DLD1 (cell line): ENCODE measurements at regions not wholly inside any gene's neighbourhood (a gene's known extent, or its start where the extent isn't known, plus 50 kb on each side); places are given as distances from the start of the nearest gene placed in this dataset.
"Not testable (repeated sequence)": the region's sequence is repeated elsewhere in the genome, so short reads cannot be mapped to it uniquely, and the experiment has no call there.

Experiments used
- in situ Hi-C: cut with HindIII; loops from 2 replicates; pipeline ENCODE4 v1.10.0; 2017; ENCODE audit warnings: low sequenced_read_pairs

DNA sequence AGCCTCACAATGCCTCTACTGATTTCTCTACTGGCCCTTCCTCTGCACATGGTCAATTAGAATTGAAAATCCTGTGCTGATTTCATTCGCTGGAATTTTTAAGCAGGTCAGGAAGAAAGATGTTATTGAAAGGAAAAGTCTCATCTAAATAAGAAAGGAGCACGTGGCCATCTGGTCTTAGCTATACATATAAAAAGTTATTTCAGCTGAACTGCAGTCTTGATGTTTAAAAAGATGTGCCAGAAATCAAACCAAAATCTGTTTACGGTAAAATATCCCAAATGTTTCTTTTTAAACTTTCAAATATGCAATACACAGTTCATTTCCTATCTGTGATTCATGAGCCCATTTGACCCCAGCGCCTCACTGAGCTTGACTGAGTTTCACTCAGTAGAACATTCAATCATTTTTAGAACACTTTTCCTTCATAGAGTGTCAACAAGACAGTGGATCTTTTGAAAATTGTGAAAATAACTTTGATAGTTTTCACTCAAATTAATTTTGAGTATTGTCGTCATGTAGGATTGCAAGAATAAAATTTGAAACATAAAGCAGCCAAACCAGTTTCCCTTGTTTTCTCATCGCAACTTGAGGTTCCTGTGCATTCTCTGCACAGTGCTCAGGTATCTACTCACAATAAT lies 293.6 kb downstream of the PTPRC start:
- in situ Hi-C loops, result no loop called here

DNA sequence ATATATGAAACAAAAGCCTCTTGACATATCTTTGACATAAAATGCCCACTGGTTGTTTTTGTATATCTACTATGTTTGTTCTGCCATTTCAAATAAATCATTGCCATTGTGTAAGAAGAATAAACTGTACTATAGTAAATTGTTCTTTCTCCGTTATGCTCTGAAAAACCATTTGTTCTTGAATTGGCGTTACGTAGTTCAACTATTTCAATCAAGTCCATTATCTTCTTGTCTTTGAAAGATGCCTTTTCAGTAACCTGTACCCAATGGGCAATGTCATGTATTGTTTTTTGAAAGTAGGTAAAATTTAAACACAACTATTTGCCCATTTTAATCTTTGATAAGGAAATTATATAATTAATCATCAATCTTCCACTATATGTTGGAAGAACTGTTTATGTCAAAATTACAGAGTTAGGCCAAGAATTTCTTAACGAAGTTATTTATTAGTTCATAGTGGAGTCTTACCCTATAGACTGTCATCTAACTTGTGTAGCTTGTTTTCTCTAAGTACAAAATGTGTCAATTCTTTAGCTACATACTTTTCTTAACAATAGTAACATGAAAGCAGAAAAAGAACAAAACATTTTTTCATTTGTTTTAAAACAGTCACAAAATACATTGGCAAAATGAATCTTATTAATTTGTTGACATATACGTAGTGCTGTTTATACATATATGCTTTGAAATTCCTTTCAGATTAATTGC lies 294.8 kb downstream of the PTPRC start:
- in situ Hi-C loops, result no loop called here

DNA sequence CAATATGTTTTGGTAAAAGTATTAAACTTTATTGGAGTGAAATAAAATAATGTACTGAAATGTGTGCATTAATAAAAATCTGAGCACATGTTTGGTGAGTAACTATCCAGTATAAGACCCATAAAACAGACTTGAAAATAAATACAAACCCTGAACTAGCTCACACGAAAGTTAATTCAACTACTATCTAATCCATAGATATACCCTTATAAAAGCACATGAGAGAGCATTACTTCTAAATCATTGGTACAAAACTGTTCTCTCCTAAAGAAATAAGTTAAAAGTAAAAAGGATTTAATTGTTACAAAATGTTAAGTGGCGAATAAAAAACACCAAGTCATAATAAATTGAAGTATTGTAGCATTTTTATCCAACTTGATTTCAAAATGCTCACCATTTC lies 295.6 kb downstream of the PTPRC start:
- in situ Hi-C loops, result no loop called here

DNA sequence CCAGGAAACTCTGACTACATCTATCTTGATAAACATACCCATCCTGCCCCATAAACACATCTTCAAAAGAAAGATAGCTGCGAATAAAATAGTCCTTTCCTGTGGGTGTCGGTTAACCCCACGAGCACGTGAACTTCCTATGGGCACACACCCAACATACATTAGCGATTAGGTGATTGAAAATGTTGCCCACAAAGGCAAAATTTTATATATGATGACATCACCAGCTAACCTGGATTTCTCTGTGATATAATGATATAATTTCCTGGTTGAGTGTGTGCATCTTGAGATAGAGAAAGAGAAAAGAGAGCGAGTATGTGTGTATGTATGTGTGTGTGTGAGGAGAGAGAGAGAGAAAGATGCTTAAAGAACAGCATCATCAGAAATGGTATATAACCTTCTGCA lies 296.1 kb downstream of the PTPRC start:
- in situ Hi-C loops, result no loop called here

DNA sequence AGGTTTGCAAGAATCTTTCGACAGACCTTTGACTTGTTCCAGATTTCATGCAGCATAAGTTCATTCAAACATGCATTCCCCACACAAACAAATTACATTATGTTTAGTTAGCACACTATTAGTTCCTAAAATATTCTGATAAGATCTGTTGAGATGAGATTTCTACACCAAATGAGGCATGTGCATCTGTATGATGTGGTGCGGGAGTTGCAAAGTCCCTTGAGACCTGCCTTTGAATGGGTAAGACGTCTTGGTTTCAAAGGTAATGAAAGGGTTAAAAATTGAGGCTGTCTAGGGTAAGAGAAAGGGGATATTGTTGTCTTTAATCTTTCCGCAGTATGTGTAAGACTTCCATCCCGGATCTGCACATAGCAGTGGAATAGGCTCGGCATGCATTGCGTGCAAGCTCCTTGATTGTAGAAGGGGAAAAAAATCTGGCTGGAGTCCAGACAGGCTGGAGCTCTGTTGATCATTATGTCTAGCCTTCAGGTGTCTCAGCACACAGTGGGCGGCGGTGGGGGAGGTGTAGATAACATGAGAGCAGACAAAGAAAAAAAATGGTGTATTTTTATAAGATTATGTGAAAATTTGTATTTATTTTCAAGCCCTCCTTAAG lies 296.6 kb downstream of the PTPRC start:
- in situ Hi-C loops, result no loop called here

DNA sequence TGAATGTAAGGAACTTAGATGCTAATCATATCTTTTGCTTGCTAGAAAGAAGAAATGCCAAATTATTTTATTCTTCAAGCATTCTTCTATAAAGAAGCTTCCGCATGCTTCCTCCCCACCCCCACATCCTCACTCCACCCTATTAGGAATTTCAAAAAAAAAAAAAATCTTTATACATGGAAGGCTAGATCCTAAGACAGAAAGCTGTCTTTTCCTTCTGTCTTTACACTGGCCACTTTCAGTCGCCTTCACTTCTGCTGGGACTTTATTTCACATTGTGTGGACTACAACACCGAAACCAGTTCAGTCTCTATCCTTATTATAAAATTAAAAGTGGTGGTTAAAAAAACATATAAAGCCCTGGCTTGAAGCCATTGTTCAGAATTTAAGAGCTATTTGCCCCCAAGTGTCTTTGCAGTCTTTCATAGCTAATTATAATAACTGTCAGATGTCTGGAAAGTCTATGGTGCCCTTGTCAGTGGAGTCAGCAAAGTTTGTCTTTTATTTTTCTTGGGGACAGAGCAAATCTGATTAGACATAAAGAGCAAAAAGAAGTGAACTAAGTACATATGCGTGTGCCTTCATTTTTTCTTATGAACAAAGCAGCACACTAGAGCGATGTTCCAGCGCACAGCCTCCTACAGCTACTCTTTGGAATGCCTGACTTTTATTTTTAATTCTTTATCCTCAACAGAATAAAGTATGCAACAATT lies 297.7 kb downstream of the PTPRC start:
- in situ Hi-C loops, result no loop called here

DNA sequence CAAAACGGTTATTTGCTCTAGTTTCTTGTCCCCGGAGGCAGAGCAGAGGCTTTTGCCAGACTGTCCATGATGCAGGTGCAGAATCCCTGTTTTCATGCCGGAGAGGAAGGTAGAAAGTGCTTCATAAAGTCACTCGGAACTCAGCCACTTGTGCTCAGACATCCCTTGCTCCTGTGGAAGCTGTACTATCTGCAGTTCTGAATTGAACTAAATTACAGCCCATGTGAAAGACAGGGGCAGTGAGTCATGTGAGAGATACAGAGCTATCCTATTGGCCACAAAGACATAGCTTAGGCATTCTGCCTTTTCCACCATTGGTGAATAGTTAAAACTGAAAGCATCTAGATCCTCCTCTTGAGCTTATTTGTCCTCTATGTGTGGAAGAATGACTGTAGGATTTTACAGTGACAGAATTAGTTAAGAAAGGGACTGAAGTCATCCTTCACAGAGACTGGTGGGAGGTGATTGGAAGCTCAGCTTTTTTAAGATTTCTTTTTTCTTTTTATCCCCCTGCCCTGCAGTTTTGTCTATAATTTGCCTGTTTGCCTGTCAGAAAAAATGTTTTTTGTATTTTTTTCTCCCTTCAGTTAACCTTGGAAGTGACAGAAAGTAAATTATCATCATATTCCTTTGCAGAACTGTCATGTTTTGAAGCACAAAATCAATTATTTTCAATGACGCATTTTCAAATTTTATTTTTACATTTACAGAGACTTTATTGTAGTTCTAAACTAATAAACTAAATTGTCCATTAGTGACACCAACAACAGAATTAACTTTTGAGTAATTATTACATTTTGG lies 298.6 kb downstream of the PTPRC start:
- in situ Hi-C loops, result no loop called here

DNA sequence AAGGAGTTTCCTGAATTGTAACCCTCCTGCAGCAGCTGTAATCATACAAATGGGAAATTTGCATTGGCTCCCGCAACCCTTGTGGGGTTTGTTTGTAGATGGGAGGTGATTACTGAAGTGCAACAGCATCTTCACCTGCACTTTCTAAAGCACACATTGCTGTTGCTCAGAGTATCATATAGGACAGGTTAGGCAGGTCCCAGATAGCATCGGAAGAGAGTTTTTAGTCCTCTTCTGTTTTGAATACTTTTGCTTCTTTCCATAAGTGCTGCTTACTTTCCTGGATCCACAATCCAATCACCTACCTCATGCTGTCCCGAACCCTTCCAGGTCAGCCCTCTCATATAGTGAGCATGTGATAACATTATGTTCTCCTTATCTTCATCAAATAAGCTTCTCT lies 300.4 kb downstream of the PTPRC start:
- in situ Hi-C loops, result no loop called here

DNA sequence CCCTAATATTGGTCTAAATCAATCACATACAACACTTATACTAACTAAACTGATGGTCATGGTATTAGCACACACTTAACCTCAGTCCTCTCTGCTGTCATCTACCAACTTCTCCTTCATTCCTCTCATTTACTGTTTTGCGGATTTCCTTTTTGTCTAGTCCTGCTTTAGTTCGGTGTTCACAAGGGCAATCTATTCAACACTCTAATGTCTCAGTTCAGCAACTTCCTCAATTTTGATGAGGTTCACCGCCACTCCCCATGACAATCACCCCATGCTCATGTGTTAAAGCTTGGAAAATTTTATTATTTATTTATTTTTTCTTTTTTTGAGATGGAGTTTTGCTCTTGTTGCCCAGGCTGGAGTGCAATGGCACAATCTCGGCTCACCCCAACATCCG lies 301.1 kb downstream of the PTPRC start:
- in situ Hi-C loops, result no loop called here

DNA sequence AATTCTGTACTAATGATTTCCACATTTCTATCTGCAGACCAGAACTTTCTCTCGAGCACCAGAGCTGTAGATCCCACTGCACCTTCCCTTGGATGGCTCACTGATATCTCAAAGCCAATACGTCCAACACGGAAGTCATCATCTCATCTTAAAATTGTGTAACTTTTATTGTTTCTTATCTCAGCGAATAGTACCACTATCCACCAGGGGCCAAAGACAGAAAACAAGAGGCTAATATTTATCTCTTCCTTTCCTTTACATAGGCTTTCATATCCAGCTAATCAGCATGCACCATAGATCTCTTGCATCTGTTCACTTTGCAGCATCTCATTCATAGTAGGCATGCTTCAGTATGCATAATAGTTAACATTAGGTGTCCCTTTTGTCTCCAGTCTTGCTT lies 303.6 kb downstream of the PTPRC start:
- in situ Hi-C loops, result no loop called here

DNA sequence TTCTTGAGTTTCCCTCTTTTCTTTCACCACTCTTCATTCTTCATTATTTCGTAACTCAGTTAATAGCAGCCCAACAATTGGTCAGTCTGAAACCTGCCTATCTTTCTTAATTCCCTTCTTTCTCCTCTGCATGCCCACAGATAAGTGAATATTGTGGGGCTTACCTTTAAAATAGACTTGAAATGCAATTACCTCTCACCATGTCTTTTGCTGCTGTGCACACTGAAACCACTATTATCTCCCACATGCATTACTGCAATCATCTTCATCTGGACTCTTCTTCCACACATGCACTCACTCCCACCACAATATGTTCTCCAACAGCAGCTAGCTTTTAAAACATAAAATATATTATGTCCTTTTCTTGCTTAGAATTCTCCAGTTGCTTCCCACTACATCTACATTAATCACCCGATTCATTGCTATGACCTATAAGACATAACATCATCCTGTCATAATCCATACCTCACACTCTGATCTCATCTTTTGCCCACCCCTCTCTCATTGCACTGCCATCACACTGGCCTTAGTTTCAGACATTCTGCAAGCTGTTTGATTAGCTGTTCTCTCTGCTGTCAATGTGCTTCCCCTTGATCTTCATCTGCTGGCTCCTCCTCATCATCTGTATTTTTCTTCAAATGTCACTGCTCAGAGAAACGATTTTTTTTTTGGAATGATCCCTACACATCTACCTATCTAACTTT lies 304.8 kb downstream of the PTPRC start:
- in situ Hi-C loops, result no loop called here

DNA sequence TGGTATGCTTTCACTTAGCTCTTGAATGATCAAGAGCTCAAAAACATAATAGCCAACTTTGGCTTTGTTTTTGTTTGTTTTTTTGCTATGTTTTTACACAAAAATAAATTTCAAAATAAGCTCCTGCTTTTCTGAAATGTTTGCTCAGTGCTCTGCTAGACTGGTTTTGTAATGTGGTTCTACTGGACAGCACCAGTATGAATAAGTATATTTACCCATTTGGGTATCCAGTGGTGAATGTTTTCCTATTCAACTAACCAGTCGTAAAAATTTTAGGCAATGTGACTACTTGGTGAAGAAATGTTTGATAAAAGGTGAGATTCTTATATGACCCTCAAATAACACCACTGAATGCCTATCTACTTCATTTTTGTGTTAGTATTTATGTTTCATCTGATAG lies 308.6 kb downstream of the PTPRC start:
- in situ Hi-C loops, result no loop called here

DNA sequence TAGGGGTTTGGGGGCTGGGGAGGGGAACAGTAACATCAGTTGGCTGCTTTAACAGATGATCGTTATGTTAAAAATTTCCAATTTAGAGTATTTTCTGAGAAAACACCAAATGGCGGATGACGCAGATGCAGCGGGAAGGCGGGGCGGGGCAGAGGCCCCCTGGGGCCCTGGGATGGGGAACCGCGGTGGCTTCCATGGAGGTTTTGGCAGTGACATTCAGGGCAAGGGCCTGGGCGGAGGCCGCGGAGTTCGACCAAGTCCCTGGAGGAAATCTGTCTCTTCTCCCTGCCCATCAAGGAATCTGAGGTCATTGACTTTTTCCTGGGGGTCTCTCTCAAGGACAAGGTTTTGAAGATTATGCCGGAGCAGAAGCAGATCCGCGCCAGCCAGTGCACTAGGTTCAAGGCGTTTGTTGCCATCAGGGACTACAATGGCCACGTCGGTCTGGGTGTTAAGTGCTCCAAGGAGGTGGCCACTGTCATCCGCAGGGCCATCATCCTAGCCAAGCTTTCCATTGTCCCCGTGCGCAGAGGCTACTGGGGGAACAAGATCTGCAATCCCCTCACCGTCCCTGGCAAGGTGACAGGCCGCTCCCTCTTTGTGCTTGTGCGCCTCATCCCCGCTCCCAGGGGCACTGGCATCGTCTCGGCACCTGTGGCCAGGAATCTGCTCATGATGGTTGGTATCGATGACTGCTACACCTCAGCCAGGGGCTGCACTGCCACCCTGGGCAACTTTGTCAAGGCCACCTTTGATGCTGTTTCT lies 310.2 kb downstream of the PTPRC start:
- in situ Hi-C loops, result no loop called here

DNA sequence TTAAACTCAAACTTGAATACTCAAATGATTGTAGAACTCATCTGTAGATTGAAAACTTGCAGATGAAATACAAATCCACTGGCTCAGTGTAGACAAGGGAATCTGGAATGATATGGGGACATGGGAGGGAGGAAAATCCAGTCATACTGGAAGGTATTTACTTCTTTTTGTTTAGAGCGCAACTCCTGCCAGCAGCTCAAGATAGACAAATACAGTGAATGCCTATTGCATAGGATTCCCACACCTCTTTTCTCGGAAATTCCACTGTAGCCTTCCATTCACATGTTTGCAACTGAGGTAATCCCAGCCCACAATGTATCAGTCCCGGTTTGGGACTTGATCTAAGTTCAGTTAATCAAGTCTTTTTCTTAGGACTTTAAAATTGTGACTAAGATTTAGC lies 311.2 kb downstream of the PTPRC start:
- in situ Hi-C loops, result no loop called here

DNA sequence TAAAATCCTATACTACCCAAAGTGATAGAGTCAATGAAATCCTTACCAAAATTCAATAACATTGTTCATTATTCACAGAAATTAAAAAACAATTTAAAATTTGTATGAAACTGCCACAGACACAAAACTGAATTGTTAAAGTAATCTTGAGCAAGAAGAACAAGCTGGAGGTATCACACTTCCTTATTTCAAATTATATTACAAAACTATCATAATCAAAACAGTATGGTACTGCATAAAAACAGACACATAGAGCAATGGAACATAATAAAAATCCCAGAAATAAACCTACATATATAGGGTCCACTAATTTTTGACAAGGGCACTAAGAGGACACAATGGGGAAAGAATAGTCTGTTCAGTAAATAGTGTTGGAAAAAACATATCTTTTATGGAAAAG lies 316.2 kb downstream of the PTPRC start:
- in situ Hi-C loops, result no loop called here

DNA sequence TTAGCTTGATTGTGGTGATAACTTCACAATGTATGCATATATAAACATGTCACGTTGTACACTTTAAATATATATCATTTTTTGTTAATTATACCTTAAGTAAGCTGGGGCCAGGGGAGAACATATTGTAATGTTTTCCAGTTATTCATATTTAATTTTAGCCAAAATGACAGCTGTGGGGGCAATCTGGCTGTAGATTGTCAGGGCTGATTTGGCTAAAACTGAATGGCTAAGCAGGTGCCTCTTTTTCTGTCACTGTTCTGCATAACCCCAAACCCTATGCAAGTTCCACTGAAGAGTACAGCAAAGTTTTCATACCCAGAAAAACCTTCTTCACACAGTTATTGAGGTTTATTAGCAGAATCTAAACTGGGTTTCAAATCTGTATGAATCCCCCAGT lies 318.2 kb downstream of the PTPRC start:
- in situ Hi-C loops, result no loop called here

DNA sequence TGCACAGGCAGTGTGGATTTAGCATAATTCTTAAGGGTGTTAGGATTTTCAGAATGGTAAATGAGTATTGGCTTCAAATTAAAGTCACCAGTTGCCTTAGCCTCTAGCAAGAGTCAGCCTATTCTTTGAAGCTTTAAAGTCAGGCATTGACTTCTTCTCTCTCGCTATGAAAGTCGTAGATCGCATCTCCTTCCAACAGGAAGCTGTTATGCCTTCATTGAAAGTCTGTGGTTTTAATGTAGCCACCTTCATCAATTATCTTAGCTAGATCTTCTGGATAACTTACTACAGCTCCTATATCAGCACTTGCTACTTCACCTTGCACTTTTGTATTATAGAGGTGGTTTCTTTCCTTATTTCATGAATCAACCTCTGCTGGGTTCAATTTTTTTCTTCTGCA lies 320.2 kb downstream of the PTPRC start:
- in situ Hi-C loops, result no loop called here

DNA sequence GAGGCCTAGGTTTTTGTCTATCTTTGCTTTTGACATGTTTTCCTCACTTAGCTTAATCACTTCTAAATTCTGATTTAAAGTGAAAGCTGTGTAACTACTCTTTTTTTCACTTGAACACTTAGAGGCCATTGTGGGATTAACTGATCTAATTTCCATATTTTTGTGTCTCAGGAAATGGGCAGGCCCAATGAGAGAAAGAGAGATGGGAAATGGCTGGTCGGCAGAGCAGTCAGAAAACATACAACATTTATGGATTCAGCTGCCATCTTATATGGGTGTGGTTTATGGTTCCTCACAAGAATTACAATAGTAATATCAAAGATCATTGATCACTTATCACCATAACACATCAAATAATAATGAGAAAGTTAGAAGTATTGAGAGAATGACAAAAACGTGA lies 320.8 kb downstream of the PTPRC start:
- in situ Hi-C loops, result no loop called here

DNA sequence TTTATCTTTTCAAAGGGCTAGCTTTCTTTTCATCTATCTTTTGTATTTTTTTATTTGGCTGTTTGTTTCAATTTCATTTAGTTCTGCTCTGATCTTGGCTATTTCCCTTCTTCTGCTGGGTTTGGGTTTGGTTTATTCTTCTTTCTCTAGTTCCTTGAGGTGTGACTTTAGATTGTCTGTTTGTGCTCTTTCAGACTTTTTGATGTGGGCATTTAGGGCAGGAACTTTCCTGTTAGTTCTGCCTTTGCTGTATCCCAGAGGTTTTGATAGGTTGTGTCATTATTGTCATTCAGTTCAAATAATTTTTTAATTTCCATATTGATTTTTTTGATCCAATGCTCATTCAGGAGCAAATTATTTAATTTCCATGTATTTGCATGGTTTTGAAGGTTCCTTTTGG lies 325.0 kb downstream of the PTPRC start:
- in situ Hi-C loops, result not testable (repeated sequence)

DNA sequence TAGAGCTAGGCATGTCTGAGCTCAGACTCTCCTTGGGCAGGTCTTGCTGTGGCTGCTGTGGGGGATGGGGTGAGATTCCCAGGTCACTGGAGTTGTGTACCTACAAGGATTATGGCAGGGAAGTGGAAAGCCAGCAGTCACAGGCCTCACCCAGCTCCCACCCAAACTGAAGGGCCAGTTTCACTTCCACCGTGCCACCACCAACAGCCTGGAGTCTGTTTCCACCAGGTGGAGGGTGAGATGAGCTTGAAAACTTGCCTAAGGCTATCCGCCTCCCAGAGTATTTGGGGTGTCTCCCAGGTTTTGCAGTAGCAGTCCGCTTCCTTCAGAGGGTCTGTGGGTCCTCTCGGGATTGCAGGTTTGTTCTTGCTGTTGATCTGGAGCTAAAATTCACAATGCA lies 327.7 kb downstream of the PTPRC start:
- in situ Hi-C loops, result no loop called here
